HG03280 (cell line): ENCODE measurements at regions not wholly inside any gene's neighbourhood (a gene's known extent, or its start where the extent isn't known, plus 50 kb on each side); places are given as distances from the start of the nearest gene placed in this dataset.

Experiments used
- ATAC-seq: cut with Tn5 transposase; IDR thresholded peaks from one replicate; pipeline ENCODE4 v1.9.1; 2021; ENCODE audit warnings: mild to moderate bottlenecking, moderate library complexity; ENCODE audit not compliant: unreplicated experiment

DNA sequence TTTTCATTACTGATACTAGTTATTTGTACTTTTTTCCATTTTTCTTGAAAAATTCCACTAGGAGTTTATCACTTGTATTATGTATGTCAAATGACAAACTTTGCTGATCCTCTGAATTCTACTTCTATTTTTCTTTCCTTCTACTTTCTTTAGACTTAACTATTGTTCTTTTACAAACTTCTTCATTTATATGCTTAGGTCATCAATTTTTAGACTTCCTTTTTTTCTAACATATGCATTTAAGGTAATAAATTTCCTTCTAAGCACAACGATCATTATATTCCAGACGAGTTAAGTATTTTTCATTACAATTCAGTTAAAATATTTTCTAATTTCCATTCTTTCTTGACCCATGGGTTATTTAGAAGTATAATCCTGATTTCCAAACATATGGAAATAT is 240.8 kb downstream of the NHLRC3 start:
- ATAC-seq, result no peak

DNA sequence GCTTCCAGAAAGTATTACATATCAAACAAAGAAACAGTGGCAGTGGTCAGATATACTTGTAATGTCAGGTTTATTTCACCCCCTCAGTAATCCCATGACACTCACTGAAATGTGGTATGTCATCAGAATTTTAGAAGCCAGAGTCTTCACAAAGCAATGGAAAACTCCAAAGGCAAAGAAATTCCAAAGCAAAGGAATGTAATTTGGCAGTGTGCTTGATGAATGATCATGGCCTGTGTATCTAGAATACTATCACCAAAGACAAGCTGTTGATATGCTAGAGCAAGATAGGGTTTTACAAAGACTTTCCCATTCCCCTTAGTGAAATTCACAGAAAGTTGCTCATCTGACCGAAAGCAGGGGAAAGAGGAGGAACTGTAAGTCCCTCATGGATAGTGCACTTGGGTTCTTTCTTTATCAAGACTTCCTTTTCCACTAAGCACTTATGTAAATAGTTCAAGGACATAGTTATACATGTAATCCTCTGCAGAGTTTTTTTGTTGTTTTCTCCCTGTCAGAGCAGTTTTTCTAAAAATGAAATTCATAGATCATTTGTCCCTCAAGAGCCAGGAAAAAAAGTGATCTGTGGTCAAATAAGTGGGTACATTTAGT is 243.4 kb downstream of the NHLRC3 start:
- no peak for ATAC-seq

DNA sequence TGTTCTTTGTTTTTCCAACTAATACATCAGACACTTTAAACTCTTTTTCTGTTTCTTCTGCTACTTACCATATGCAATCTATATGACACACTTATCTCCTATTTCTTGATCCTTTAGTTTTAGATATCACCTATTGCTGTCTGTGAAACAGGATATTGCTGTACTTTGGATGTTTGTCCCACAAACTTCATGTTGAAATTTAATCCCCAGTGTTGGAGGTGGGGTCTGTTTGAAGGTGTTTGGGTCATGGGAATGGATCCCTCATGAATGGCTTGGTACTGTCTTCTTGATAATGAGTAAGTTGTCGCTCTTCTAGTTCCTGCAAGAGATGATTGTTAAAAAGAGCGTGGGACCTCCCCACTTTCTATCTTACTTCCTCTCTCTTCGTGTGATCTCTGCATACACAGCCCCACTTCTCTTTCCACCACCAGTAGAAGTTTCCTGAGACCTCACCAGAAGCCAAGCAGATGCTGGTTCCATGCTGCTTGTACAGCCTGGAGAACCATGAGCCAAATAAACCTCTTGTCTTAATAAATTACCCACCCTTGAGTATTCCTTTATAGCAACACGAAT is 244.2 kb downstream of the NHLRC3 start:
- no peak for ATAC-seq

DNA sequence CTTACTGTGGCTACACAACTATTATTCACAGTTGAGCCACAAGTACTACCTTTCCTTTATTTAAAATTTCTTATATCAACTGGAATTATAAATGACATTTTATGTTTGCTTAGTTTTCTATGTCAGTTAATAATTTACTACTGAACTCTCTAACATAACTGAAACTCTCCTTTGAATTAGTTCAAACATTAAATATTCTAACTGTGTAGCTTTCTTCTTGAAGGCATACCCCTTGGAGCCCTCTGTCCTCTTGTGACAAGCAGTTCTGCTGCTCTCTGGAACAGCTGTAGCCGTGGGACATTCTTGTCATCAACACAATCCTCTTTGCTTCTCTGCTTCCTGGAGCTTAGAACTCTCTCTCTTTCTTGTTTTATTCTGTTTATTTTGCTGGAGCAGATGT is 244.8 kb downstream of the NHLRC3 start:
- ATAC-seq, result no peak

DNA sequence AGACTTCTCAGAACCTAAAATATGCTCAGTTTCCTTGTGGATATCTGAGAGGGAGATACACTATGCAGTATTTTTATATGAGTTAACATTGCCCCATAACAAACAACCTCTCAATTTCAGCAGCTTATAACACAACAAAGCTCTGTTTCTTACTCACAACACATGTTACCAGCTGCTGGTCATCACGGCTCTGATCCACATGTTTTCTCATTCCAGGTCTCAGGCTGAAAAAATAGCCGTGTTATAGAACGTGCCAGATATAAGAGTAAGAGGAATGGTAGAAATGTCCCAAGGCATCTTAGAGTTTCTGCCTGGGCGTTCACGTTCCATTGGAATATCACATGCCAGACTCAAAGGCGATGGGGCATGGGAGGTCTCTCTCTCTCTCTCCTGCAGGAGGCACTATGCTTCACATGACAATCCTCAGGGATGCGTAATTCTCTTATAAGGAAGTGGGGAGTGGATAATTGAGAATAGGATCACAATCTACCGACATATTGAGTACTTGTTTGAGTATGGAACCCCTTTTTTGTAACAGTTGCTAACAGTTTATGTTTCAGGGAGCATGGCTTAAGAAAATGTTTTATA is 246.6 kb downstream of the NHLRC3 start:
- ATAC-seq, result no peak
